H1 (cell line): ENCODE measurements at regions not wholly inside any gene's neighbourhood (a gene's known extent, or its start where the extent isn't known, plus 50 kb on each side); places are given as distances from the start of the nearest gene placed in this dataset.

Experiments
- CTCF ChIA-PET: fragments of 300-600 bp; sonication (Branson Sonifier 250); formaldehyde crosslinking; loops from one replicate; lab custom pipeline; 2021; ENCODE audit not compliant: partially characterized antibody; lab: Charles Lee
- POLR2A ChIA-PET: fragments of 300-600 bp; sonication (Branson Sonifier 250); formaldehyde crosslinking; loops from one replicate; lab custom pipeline; 2021; ENCODE audit warnings: inconsistent platforms; ENCODE audit not compliant: partially characterized antibody; lab: Charles Lee
- DNase-seq, 2 experiments: peaks; one replicate each; pipeline versions ENCODE4 v3.0.0 to v3.0.0-alpha.2; 2010 to 2022; ENCODE audit warnings: low spot score in 2 of 2, low read depth in 1 of 2, mixed read lengths in 1 of 2
- FAIRE-seq: peaks from 2 replicates; lab custom pipeline; 2011; peaks lifted over from hg19 to GRCh38; lab: Jason Lieb, UNC
- H2AFZ ChIP-seq: 2 replicates; pipeline ENCODE4 v1.8.1; 2012; ENCODE audit warnings: low read length, inconsistent platforms
- H2AK5ac ChIP-seq: 2 replicates; pipeline ENCODE4 v1.6.1; 2013; ENCODE audit warnings: low read depth, low read length
- H2BK120ac ChIP-seq: replicated peaks from 2 replicates; pipeline ENCODE3; 2013; ENCODE audit warnings: low read depth, low read length, inconsistent platforms
- H2BK12ac ChIP-seq: 2 replicates; pipeline ENCODE4 v1.6.1; 2013; ENCODE audit warnings: low read depth, low read length
- H2BK15ac ChIP-seq: 2 replicates; pipeline ENCODE4 v1.6.1; 2013; ENCODE audit warnings: low read length
- H2BK20ac ChIP-seq: 2 replicates; pipeline ENCODE4 v1.6.1; 2013; ENCODE audit warnings: low read length
- H2BK5ac ChIP-seq: 2 replicates; pipeline ENCODE4 v1.6.1; 2013; ENCODE audit warnings: low read depth, low read length
- H3K14ac ChIP-seq: 2 replicates; pipeline ENCODE4 v1.6.1; 2013; ENCODE audit warnings: inconsistent platforms; ENCODE audit not compliant: insufficient read length
- H3K18ac ChIP-seq: 2 replicates; pipeline ENCODE4 v1.6.1; 2013; ENCODE audit warnings: low read length; ENCODE audit errors: extremely low read depth
- H3K23ac ChIP-seq: 2 replicates; pipeline ENCODE4 v1.6.1; 2013; ENCODE audit warnings: inconsistent platforms; ENCODE audit not compliant: insufficient read length
- H3K23me2 ChIP-seq: 2 replicates; pipeline ENCODE4 v1.6.1; 2013; ENCODE audit warnings: low read depth, low read length
- H3K27ac ChIP-seq: 2 replicates; pipeline ENCODE4 v1.6.1; 2011; ENCODE audit warnings: low read depth, low read length, inconsistent platforms
- H3K27me3 ChIP-seq, 4 experiments: replicated peaks in 1 of 4; 1 replicate in 1 of 4; 2 replicates in 3 of 4; pipeline versions ENCODE4 v1.6.1 to v1.8.1; 2011 to 2013; ENCODE audit warnings: low read length in 3 of 4, mild to moderate bottlenecking in 3 of 4, inconsistent platforms in 2 of 4, mixed read lengths in 2 of 4, moderate library complexity in 1 of 4; ENCODE audit not compliant: control insufficient read depth in 3 of 4, insufficient read depth in 3 of 4; ENCODE audit errors: extremely low read depth in 1 of 4
- H3K36me3 ChIP-seq, 4 experiments: 2 replicates each; pipeline versions ENCODE4 v1.6.1 to v1.8.1; 2011 to 2013; ENCODE audit warnings: mild to moderate bottlenecking in 4 of 4, low read length in 3 of 4, moderate library complexity in 2 of 4, control low read depth in 1 of 4, inconsistent platforms in 1 of 4; ENCODE audit not compliant: insufficient read depth in 4 of 4, control insufficient read depth in 2 of 4
- H3K4ac ChIP-seq: replicated peaks from 2 replicates; pipeline ENCODE3; 2013; ENCODE audit warnings: low read length, low read depth, mixed read lengths, inconsistent platforms; ENCODE audit not compliant: insufficient read length
- H3K4me1 ChIP-seq, 4 experiments: replicated peaks in 1 of 4; 1 replicate in 1 of 4; 2 replicates in 3 of 4; pipeline versions ENCODE4 v1.6.1 to v1.8.1; 2011 to 2013; ENCODE audit warnings: low read length in 3 of 4, inconsistent platforms in 2 of 4, mixed read lengths in 1 of 4; ENCODE audit not compliant: insufficient read depth in 4 of 4, control insufficient read depth in 3 of 4
- H3K4me2 ChIP-seq, 2 experiments: 2 replicates each; pipeline versions ENCODE4 v1.6.1 to v1.8.1; 2011 to 2013; ENCODE audit warnings: low read depth in 2 of 2, low read length in 2 of 2, control low read depth in 1 of 2, inconsistent platforms in 1 of 2, mild to moderate bottlenecking in 1 of 2; ENCODE audit not compliant: insufficient read depth in 1 of 2
- H3K4me3 ChIP-seq, 4 experiments: fragments of 200-600, 300-600 bp in 1 of 4; sonication (generic), shearing (Covaris generic), sonication (Bioruptor Twin) in 1 of 4; 2 replicates each; pipeline versions ENCODE4 v1.5.1 to v1.8.1; 2011 to 2016; ENCODE audit warnings: low read length in 4 of 4, low read depth in 3 of 4, control low read depth in 2 of 4, inconsistent platforms in 2 of 4, mild to moderate bottlenecking in 2 of 4, mixed read lengths in 1 of 4, moderate library complexity in 1 of 4; ENCODE audit not compliant: insufficient read depth in 2 of 4; ENCODE audit errors: extremely low read depth in 1 of 4
- H3K56ac ChIP-seq: replicated peaks from 2 replicates; pipeline ENCODE3; 2013; ENCODE audit warnings: low read depth, mild to moderate bottlenecking, mixed read lengths, low read length, inconsistent platforms; ENCODE audit not compliant: insufficient read length
- H3K79me1 ChIP-seq: 2 replicates; pipeline ENCODE4 v1.6.1; 2013; ENCODE audit warnings: low read depth, low read length, control low read depth
- H3K79me2 ChIP-seq, 2 experiments: 2 replicates each; pipeline versions ENCODE4 v1.6.1 to v1.8.1; 2012 to 2013; ENCODE audit warnings: low read length in 2 of 2, mild to moderate bottlenecking in 2 of 2, inconsistent platforms in 1 of 2; ENCODE audit not compliant: insufficient read depth in 2 of 2, control insufficient read depth in 1 of 2
- H3K9ac ChIP-seq, 4 experiments: replicated peaks in 1 of 4; 1 replicate in 1 of 4; 2 replicates in 3 of 4; pipeline versions ENCODE4 v1.6.1 to v1.8.1; 2011 to 2013; ENCODE audit warnings: low read depth in 3 of 4, low read length in 3 of 4, control low read depth in 2 of 4, mild to moderate bottlenecking in 2 of 4, moderate library complexity in 2 of 4, inconsistent platforms in 1 of 4; ENCODE audit errors: extremely low read depth in 1 of 4
- H3K9me3 ChIP-seq, 2 experiments: 2 replicates each; pipeline versions ENCODE4 v1.6.1 to v1.8.1; 2012 to 2013; ENCODE audit warnings: mild to moderate bottlenecking in 2 of 2, moderate library complexity in 2 of 2, control low read depth in 1 of 2, inconsistent platforms in 1 of 2, low read depth in 1 of 2, low read length in 1 of 2, mixed read lengths in 1 of 2; ENCODE audit not compliant: insufficient read depth in 2 of 2
- H4K20me1 ChIP-seq, 2 experiments: replicated peaks in 1 of 2; 2 replicates each; pipeline versions ENCODE3 to v1.8.1; 2011 to 2013; ENCODE audit warnings: inconsistent platforms in 2 of 2, low read length in 2 of 2, mild to moderate bottlenecking in 1 of 2; ENCODE audit not compliant: insufficient read depth in 2 of 2, control insufficient read depth in 1 of 2
- H4K5ac ChIP-seq: 2 replicates; pipeline ENCODE4 v1.6.1; 2013; ENCODE audit warnings: low read length, low read depth, mixed read lengths, inconsistent platforms; ENCODE audit not compliant: insufficient read length
- H4K8ac ChIP-seq: 2 replicates; pipeline ENCODE4 v1.8.0; 2013; ENCODE audit warnings: mild to moderate bottlenecking, moderate library complexity, low read length, inconsistent platforms; ENCODE audit not compliant: insufficient read depth; ENCODE audit errors: extremely low read depth
- H4K91ac ChIP-seq: replicated peaks from 2 replicates; pipeline ENCODE3; 2013; ENCODE audit warnings: low read length, mixed read lengths, inconsistent platforms; ENCODE audit not compliant: insufficient read length
- BCL11A ChIP-seq, 2 experiments: IDR thresholded peaks; one replicate each; pipeline ENCODE4 v1.6.1; 2011; ENCODE audit warnings: low read depth in 2 of 2, low read length in 2 of 2, mild to moderate bottlenecking in 2 of 2
- BRCA1 ChIP-seq: IDR thresholded peaks from 2 replicates; pipeline ENCODE4 v1.6.1; 2012; ENCODE audit warnings: low read depth, low read length, improper control_type of control experiment
- CBX5 ChIP-seq: fragments of 300-800, 300-1000 bp; sonication (generic); IDR thresholded peaks from 2 replicates; pipeline ENCODE4 v1.7.1; 2016; ENCODE audit warnings: antibody characterized with exemption, low read length, low read depth
- KDM4A ChIP-seq: IDR thresholded peaks from one replicate; pipeline ENCODE4 v1.7.1; 2012; ENCODE audit warnings: low read depth, mild to moderate bottlenecking, moderate library complexity, low read length, inconsistent platforms; ENCODE audit not compliant: severe bottlenecking
- POLR2A ChIP-seq, 2 experiments: IDR thresholded peaks; 1 replicate in 1 of 2; 2 replicates in 1 of 2; pipeline ENCODE4 v1.6.1; 2011; ENCODE audit warnings: low read depth in 2 of 2, low read length in 2 of 2, mild to moderate bottlenecking in 2 of 2; ENCODE audit errors: control extremely low read depth in 1 of 2
- RXRA ChIP-seq: IDR thresholded peaks from 2 replicates; pipeline ENCODE4 v1.6.1; 2011; ENCODE audit warnings: low read depth, mild to moderate bottlenecking, low read length, moderate library complexity; ENCODE audit not compliant: insufficient read depth
- SIN3A ChIP-seq, 2 experiments: IDR thresholded peaks in 1 of 2; conservative IDR thresholded peaks in 1 of 2; 2 replicates each; pipeline ENCODE4 v1.6.1; 2011 to 2012; ENCODE audit warnings: low read length in 2 of 2, improper control_type of control experiment in 1 of 2, low read depth in 1 of 2, mild to moderate bottlenecking in 1 of 2
- SRF ChIP-seq: IDR thresholded peaks from 2 replicates; pipeline ENCODE4 v1.6.1; 2011; ENCODE audit warnings: mild to moderate bottlenecking, low read depth, low read length, moderate library complexity
- TBP ChIP-seq: IDR thresholded peaks from 2 replicates; pipeline ENCODE4 v1.6.1; 2011; ENCODE audit warnings: low read depth, low read length, improper control_type of control experiment
- ZNF274 ChIP-seq: IDR thresholded peaks from 2 replicates; pipeline ENCODE4 v1.7.0; 2012; ENCODE audit warnings: low read length, borderline replicate concordance; ENCODE audit errors: extremely low read depth
- WGBS, 2 experiments: shearing (Covaris generic) in 1 of 2; methylation state at CpG; one replicate each; pipeline versions ENCODE4 v1.1.6 to v1.1.7; 2013 to 2015; ENCODE audit warnings: low lambda C conversion rate in 2 of 2, mixed read lengths in 2 of 2, inconsistent platforms in 1 of 2, low coverage in 1 of 2, missing lambda C conversion rate in 1 of 2; ENCODE audit not compliant: insufficient replicate concordance in 2 of 2, insufficient coverage in 1 of 2, insufficient read length in 1 of 2; ENCODE audit errors: extremely low coverage in 1 of 2, missing lambda C conversion rate in 1 of 2; 5-methylcytosine and 5-hydroxymethylcytosine counted together
- TF ChIP-seq, protein P1 (sequence below): IDR thresholded peaks from 2 replicates; pipeline ENCODE4 v1.6.1; 2012; ENCODE audit warnings: low read length, inconsistent platforms

DNA sequence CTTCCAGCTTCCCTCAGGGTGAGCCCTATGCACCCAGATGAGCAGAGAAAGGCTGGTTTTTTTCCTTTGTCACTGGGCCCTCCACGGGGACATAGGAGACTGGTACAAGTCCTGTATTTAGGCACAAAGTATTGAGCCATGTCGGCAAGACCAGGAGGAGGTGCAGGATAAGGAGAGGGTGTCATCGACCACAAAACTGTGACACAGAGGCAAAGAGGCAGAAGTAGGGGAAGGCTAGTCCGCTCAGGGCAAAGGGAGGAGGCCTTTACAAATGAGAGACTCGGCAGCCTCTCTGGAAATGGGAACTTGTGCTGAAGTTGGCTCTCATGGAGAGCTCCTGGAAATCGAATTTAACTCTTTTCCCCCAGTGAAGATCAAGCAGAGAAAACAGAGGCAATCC, 70.7 kb upstream of the CAMK1G start:
- POLR2A ChIA-PET = no interaction called here
- Histone ChIP-seq H3K23ac (no peak overlapping the region), H3K9ac (no peak overlapping the region), H3K4ac (no peak overlapping the region), H2BK12ac (no peak overlapping the region), H4K20me1 (no peaks in the 10 kb centered on the region), H2AK5ac (no peak overlapping the region), H3K4me2 (no peak overlapping the region), H3K23me2 (no peaks in the 10 kb centered on the region), H3K18ac (no peak overlapping the region), H3K79me2 (no peaks in the 10 kb centered on the region), H3K4me1 (no peaks in the 10 kb centered on the region), H4K5ac (no peak overlapping the region), H3K27me3 (no peaks in the 10 kb centered on the region), H2BK120ac (no peak overlapping the region), H2BK20ac (no peak overlapping the region), H3K56ac (no peak overlapping the region), H3K27ac (no peak overlapping the region), H4K91ac (no peak overlapping the region), H3K14ac (no peak overlapping the region), H3K79me1 (no peaks in the 10 kb centered on the region), H4K8ac (no peak overlapping the region), H3K9me3 (no peaks in the 10 kb centered on the region), H2BK5ac (no peak overlapping the region), H2BK15ac (no peak overlapping the region), H3K36me3 (no peaks in the 10 kb centered on the region), H3K4me3 (no peak overlapping the region), H2AFZ (no peak overlapping the region)
- no peak for FAIRE-seq
- CTCF ChIA-PET = interaction anchor here (0.6 to 6.0 kb wide), 61 partner anchors 8 to 1466 kb away, joined by 3 to 63 read pairs (median 4); no protein-coding TSS in a partner anchor
- DNase-seq = no peak
- 71% methylated on average over 6 of the region's 6 CpGs; no CpG with 5 or more reads in 1 of the 2 experiments for WGBS, 2 experiments
- TF ChIP-seq BRCA1 (no peak), BCL11A (IDR thresholded peaks at IDR 0.05; ENCODE audit: low read depth in 2 of 2, low read length in 2 of 2) (no peak), SRF (no peak), RXRA (no peak), CBX5 (no peak), POLR2A (IDR thresholded peaks at IDR 0.05; ENCODE audit: control extremely low read depth in 1 of 2, low read depth in 2 of 2, low read length in 2 of 2) (no peak), ZNF274 (no peak), KDM4A (no peak), TBP (no peak), SIN3A (conservative IDR thresholded peaks at IDR 0.05 in 1 of 2, IDR thresholded peaks at IDR 0.05 in 1 of 2; ENCODE audit: low read depth in 1 of 2, low read length in 2 of 2) (no peak)
- TF ChIP-seq, protein P1, sequence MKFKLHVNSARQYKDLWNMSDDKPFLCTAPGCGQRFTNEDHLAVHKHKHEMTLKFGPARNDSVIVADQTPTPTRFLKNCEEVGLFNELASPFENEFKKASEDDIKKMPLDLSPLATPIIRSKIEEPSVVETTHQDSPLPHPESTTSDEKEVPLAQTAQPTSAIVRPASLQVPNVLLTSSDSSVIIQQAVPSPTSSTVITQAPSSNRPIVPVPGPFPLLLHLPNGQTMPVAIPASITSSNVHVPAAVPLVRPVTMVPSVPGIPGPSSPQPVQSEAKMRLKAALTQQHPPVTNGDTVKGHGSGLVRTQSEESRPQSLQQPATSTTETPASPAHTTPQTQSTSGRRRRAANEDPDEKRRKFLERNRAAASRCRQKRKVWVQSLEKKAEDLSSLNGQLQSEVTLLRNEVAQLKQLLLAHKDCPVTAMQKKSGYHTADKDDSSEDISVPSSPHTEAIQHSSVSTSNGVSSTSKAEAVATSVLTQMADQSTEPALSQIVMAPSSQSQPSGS = no peak
